ENCODE measurements at regions not wholly inside any gene's neighbourhood (a gene's known extent, or its start where the extent isn't known, plus 50 kb on each side); places are given as distances from the start of the nearest gene placed in this dataset.

GRCh38 chr13:56900549-56901279 is 240.0 kb upstream of the PRR20A start:
- no peak for DNase-seq (ENCODE audit: low read depth)

DNA sequence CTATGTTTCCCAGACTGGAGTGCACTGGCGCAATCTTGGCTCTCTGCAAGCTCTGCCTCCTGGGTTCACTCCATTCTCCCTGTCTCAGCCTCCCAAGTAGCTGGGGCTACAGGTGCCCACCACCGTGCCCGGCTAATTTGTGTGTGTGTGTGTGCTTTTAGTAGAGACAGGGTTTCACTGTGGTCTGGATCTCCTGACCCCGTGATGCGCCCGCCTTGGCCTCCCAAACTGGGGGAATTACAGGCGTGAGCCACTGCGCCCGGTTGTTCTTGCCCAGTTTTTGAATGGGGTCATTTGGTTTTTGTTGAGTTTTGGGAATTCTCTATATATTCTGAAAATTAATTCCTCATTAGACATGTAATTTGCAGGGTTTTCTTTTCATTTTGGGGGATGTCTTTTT is 238.4 kb upstream of the PRR20A start:
- no peak for DNase-seq (ENCODE audit: low read depth)

DNA sequence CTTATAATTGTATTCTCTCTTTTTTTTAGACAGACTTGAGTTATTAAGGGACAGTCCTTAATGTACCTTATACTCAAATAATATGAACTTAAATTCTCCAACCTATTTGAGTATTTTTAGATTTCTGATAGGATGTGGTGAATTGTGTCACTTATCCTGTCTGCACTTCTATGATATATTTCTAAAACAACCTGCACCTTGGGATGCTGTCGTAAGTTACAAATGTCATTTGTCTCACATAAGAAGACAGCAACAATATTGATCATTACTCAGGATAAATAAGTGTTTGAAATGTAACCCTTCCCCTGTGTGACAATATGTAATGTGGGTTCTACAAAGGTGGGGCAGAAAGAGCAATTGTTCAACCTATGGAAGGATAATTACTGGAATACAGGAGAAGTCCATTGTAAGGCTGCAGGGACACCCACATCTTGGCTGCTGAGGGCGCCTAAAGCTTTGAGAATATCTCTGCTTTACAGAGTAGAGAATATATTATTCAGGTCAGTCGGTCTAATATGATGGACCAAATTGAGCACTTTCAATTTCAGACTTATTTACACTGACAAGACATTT is 236.9 kb upstream of the PRR20A start:
- DNase-seq (ENCODE audit: low read depth) = no peak

GRCh38 chr13:56906909-56907308 is 233.8 kb upstream of the PRR20A start:
- DNase-seq (ENCODE audit: low read depth) = no peak

DNA sequence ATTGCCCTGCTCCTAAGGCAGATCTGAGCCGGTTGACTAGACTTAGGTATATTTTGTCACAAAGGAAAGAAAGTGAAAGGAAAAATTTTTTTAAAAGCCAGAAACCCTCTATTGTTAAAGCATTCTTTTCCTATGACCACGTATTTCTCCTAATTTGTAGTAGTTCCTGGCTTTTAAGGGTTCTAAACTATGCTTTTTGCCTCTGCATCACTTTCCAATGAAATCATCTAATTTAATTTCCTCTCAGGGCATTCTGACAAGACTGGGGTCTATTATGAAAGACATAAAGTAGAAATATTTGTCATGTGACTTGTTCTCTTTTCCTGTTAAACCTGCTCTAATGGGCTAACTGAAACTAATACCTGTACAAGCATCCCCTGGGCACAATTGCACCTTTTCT is 233.0 kb upstream of the PRR20A start:
- no peak for DNase-seq (ENCODE audit: low read depth)

GRCh38 chr13:56909896-56910600 is 230.7 kb upstream of the PRR20A start:
- no peak for DNase-seq (ENCODE audit: low read depth)

- DNase-seq (ENCODE audit: low read depth) = no peak
These were observed 222.8 kb upstream of the PRR20A start for GRCh38 chr13:56917966-56918365.

GRCh38 chr13:56923626-56924140 is 217.0 kb upstream of the PRR20A start:
- no peak for DNase-seq (ENCODE audit: low read depth)

GRCh38 chr13:56924401-56924800 is 216.3 kb upstream of the PRR20A start:
- DNase-seq (ENCODE audit: low read depth) = no peak

DNA sequence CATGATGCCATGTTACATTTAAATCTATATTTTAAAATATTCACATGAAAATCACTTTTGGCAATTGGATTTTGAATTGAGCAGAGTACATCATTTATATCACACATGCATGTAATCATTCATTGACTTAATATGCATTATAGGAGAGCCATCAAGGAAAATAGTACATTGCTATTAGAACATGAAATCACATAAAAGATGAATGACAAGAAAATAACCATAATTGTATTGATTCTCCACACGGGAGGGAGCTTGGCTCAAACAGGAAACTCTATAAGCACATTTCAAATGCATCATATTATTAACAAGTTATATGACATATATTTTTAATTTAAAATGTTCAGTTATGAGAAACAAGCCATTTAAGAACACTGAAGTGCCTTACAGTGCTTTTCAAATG is 208.6 kb upstream of the PRR20A start:
- no peak for DNase-seq (ENCODE audit: low read depth)

DNA sequence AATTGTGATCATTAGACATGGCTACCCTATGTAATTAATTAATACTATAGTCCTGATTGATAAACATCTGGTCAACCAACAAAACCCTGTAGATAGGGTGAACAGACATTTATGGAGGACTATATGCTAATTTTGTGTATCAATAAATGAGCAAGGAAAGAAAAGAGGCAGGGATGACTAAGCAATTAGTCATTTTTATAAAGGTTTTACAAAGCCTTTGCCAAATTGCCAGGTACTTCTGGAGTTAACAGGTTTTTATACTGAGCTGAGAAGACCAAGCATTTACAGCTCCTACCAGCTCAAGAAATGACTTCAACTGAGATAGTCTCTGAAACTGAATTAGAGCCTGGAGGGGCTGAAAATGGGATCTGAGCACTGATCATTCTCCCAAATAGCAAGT is 186.8 kb upstream of the PRR20A start:
- no peak for DNase-seq (ENCODE audit: low read depth)

GRCh38 chr13:56975647-56976046 is 165.1 kb upstream of the PRR20A start:
- no peak for DNase-seq (ENCODE audit: low read depth)

GRCh38 chr13:56980856-56981255 is 159.9 kb upstream of the PRR20A start:
- DNase-seq (ENCODE audit: low read depth) = no peak

GRCh38 chr13:56986121-56986520 is 154.6 kb upstream of the PRR20A start:
- DNase-seq (ENCODE audit: low read depth) = no peak

DNA sequence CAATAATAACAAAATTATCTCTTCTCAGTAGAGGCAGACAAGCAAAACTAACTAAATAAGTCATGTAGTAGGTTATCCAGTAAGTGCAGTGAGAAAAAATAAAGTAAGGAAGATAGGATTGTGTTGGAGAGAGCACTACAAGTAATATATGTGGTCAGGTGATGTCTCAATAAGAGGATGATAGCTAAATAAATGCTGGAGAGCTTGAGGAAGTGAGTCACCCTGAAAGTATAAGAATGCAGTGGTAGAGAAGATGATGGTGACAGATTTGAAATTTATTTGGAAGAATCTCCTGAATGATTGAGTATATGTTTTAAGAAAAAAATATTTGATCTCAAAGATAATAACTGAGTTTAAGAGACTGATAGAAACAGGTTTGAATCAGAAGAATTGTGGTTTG is 152.2 kb upstream of the PRR20A start:
- no peak for DNase-seq (ENCODE audit: low read depth)

GRCh38 chr13:57003682-57004081 is 137.0 kb upstream of the PRR20A start:
- DNase-seq (ENCODE audit: low read depth) = no peak

DNA sequence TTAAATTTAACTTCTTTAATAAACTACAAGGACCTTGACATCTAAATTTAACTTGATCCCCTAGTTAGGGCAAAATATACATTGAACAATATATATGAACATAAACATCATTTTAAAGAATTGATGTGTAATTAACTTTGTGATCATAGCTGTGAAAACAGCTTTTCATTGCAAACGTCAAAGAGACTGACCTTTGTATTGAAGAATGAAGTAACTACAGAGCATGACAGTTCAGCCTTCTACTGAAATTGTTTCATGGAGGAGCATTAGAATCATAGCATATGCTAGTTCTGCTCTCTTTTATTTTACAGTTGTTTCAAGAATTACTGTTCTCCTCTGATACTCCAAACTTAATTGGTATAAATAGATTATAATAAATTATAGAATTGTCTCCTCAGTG is 123.4 kb upstream of the PRR20A start:
- no peak for DNase-seq (ENCODE audit: low read depth)

DNA sequence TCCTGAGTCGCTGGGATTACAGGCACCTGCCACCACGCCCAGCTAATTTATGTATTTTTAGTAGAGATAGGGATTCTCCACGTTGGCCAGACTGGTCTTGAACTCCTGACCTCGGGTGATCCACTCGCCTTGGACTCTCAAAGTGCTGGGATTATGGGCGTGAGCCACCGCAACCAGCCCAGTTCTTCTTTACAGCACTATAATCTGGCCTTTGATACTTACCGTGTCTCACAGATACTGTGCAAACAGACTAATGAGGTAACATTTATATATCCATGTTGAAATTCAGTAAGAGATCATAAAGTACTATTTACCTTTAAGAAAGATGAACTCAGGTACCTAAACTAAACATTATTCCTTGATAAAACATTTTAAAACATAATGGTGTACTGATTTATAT is 121.8 kb upstream of the PRR20A start:
- DNase-seq (ENCODE audit: low read depth) = no peak

GRCh38 chr13:57030671-57031070 is 110.0 kb upstream of the PRR20A start:
- DNase-seq (ENCODE audit: low read depth) = no peak

GRCh38 chr13:57036290-57036689 is 104.4 kb upstream of the PRR20A start:
- no peak for DNase-seq (ENCODE audit: low read depth)

- DNase-seq (ENCODE audit: low read depth) = no peak
These were observed 95.8 kb upstream of the PRR20A start for GRCh38 chr13:57044910-57045309.

DNA sequence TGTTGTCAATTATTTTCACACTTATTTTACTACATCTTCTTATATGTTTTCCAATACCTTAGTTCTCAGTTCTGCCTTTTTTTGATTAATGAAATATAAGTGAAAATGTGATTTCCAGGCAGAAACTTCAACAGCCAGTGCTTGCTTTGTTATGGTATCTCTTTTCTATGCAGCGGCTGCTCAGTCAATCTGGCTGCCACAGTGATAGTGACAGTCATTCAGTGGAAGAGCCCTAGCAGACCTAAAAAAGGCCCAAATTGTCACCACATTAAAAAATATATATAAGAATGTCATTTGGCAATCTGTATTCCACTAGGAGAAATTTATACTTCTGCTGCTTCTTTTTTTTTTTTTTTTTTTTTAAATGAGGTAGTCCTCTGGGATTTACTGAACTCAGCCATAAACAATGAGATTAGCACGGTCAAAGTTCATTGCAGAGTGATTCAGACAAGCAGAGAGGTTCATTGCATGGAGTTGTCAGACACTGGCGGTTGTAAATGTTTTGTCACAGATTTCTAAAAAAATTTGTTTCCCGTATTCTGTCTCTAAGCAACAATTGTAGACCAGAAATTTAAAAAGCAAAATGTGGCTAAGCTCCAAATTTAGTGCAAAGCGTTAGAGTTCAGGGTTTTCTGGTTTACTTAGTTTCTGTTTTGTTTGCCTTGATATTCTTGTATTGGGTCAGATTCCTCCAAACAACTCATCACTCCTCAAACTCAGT is 94.7 kb upstream of the PRR20A start:
- DNase-seq (ENCODE audit: low read depth) = no peak

All from RPMI7951 (cell line).